Fibroblast of the aortic adventitia (primary cell): ENCODE measurements at regions not wholly inside any gene's neighbourhood (a gene's known extent, or its start where the extent isn't known, plus 50 kb on each side); places are given as distances from the start of the nearest gene placed in this dataset.
"Not testable (repeated sequence)": the region's sequence is repeated elsewhere in the genome, so short reads cannot be mapped to it uniquely, and the experiment has no call there.

Source experiments
- DNase-seq: peaks from one replicate; pipeline ENCODE4 v3.0.0-alpha.2; 2010; ENCODE audit warnings: low read depth
- H3K4me3 ChIP-seq: 2 replicates; pipeline ENCODE4 v1.5.1; 2011; ENCODE audit warnings: low read depth, mild to moderate bottlenecking, control low read depth, low read length, moderate library complexity
- TF ChIP-seq, protein P1 (sequence below): IDR thresholded peaks from 2 replicates; pipeline ENCODE4 v1.5.1; 2011; ENCODE audit warnings: mild to moderate bottlenecking, low read length, control low read depth, inconsistent platforms; ENCODE audit not compliant: insufficient read depth

DNA sequence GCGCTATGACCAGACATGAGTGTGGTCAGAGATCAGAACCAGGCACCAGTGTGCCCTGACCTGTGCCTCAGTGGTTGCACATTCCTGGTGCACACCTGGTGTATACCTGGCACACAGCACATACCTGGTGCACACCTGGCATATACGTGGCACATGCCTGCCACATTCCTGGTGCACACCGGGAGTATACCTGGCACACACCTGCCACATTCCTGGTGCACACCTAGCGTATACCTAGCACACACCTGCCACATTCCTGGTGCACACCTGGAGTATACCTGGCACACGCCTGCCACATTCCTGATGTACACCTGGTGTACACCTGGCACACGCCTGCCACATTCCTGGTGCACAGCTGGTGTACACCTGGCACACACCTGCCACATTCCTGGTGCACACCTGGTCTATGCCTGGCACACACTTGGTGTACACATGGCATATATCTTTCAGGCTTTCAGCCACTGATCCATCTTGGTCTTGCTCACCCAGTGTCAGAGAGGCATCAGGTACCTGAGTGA is 61.3 kb upstream of the ADGRL1 start:
- H3K4me3 ChIP-seq = no peak overlapping the region
- DNase-seq = no peak
- TF ChIP-seq, protein P1, sequence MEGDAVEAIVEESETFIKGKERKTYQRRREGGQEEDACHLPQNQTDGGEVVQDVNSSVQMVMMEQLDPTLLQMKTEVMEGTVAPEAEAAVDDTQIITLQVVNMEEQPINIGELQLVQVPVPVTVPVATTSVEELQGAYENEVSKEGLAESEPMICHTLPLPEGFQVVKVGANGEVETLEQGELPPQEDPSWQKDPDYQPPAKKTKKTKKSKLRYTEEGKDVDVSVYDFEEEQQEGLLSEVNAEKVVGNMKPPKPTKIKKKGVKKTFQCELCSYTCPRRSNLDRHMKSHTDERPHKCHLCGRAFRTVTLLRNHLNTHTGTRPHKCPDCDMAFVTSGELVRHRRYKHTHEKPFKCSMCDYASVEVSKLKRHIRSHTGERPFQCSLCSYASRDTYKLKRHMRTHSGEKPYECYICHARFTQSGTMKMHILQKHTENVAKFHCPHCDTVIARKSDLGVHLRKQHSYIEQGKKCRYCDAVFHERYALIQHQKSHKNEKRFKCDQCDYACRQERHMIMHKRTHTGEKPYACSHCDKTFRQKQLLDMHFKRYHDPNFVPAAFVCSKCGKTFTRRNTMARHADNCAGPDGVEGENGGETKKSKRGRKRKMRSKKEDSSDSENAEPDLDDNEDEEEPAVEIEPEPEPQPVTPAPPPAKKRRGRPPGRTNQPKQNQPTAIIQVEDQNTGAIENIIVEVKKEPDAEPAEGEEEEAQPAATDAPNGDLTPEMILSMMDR = no peak

DNA sequence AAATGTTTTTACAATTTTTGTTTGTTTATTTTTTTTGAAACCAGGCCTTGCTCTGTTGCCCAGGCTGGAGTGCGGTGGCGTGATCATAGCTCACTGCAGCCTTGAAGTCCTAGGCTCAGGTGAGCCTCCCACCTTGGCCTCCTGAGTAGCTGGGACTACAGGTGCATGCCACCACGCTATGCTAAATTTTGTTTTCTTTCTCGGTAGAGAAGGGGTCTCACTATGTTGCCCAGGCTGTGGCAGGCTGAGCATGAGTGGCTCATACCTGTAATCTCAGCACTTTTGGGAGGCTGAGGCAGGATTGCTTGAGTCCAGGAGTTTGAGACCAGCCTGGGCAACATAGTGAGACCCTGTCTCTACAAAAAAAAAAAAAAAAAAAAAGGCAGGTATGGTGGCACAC is 60.2 kb upstream of the ADGRL1 start:
- not testable (repeated sequence) for H3K4me3 ChIP-seq, DNase-seq

DNA sequence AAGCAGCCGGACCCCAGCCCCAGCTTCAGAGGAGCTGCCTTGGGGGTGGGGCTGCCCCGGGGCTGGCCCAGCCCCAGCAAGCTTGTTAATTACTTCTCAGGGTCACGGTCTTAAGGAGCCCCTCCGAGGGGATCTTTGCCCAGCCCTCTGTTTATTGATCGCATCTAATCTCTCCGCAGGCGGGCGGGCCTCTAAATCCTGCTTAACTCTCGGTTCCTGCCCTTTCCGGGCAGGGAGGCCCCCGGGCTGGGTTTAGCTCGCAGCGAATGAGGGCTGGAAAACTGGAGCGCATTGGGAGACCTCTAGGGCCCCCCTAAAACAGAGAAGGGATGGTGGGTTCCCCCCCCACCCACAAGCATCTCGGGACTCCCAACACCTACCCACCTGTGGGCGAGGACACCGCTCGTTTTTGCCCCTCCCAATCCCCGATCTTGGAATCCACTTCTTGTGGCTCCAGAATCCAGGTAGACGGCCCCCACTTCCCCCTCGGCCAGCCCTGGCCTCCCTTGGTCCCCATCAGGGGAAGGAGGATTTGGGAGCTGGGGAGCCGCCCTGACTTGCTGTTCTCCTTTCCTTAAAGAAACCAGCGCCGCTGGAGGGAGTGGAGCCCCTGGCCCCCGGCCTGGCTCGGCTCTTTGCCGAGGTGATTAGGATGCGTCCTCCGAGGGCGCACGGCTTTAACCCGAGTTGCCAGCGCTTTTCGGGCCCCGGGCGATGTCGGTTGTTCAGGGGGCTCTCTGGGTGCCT is 59.5 kb upstream of the ADGRL1 start:
- TF ChIP-seq, protein P1 = no peak
- DNase-seq = no peak
- no peak overlapping the region for H3K4me3 ChIP-seq

DNA sequence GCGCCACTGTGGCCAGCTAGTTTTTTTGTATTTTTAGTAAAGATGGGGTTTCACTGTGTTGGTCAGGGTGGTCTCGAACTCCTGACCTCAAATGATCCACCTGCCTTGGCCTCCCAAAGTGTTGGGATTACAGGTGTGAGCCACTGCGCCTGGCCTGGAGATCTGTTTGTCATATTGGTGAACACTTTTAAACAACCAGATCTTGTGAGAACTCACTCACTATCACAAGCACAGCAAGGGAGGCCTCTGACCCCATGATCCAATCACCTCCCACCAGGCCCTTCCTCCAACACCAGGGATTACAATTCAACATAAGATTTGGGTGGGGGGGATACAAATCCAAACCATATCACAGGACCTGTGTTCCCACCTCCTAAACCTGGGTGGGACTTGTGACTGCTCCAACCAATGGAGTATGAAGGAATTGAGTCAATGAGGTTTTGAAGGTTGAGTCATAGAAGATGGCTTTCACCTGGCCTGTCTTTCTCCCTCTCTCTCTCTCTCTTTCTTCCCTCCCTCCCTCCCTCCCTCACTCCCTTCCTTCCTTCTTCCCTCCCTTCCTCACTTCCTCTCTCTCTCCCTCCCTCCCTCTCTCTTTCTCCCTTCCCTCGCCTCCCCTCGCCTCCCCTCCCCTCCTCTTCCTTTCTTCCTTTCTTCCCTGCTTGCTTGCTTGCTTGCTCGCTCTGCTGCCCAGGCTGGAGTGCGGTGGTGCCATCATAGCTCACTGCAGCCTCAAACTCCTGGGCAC is 50.1 kb upstream of the ADGRL1 start:
- not testable (repeated sequence) for H3K4me3 ChIP-seq, DNase-seq
